ENCODE measurements at regions not wholly inside any gene's neighbourhood (a gene's known extent, or its start where the extent isn't known, plus 50 kb on each side); places are given as distances from the start of the nearest gene placed in this dataset.
"Not testable (repeated sequence)": the region's sequence is repeated elsewhere in the genome, so short reads cannot be mapped to it uniquely, and the experiment has no call there.

- not testable (repeated sequence) for H3K4me3 Mint-ChIP-seq; H3K9me3 ChIP-seq (ENCODE audit: low read depth); H2AFZ ChIP-seq (replicated peaks); H3K27me3 Mint-ChIP-seq (ENCODE audit: insufficient read depth, low read depth); H3K36me3 Mint-ChIP-seq; H3K27me3 ChIP-seq; H3K79me2 ChIP-seq (ENCODE audit: low read depth); H3K9me3 Mint-ChIP-seq; H3F3A ChIP-seq (ENCODE audit: low read depth); H3K27ac Mint-ChIP-seq; H3K4me3 ChIP-seq; H3K9ac ChIP-seq; H3K27ac ChIP-seq; H3K4me2 ChIP-seq; H4K20me1 ChIP-seq (ENCODE audit: low read depth); H3K4me1 Mint-ChIP-seq; DNase-seq (ENCODE audit: low spot score); H3K36me3 ChIP-seq; H3K4me1 ChIP-seq
Observed at GRCh38 chr9:40169204-40169603, 813.7 kb downstream of the SPATA31A1 start.

DNA sequence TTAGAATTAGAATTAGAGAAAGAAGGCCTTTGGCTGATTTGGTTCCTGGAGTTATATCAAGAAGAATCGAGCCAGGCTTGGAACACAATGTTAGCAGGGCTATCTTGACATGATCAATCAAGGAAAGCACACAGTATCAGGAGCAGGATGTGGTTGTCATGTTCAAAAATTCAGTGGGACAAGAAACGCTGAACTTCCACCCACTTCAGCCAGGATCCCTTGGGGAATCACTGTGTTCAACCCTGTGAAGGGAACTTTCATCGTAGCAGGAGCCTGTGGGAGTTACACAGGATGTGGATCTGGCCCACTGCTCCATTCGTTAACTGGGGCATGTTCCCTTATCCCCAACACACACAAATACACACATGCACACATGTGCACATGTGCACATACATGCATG is 817.8 kb downstream of the SPATA31A1 start:
- H3K4me1 Mint-ChIP-seq; DNase-seq (ENCODE audit: low spot score); H3K9me3 ChIP-seq (ENCODE audit: low read depth); H3K4me2 ChIP-seq; H3K4me3 ChIP-seq; H3K79me2 ChIP-seq (ENCODE audit: low read depth); H3K36me3 Mint-ChIP-seq; H3K27me3 Mint-ChIP-seq (ENCODE audit: insufficient read depth, low read depth); H3F3A ChIP-seq (ENCODE audit: low read depth); H3K36me3 ChIP-seq; H3K27ac Mint-ChIP-seq; H3K9me3 Mint-ChIP-seq; H3K27me3 ChIP-seq; H2AFZ ChIP-seq (replicated peaks); H3K9ac ChIP-seq; H3K4me3 Mint-ChIP-seq; H3K27ac ChIP-seq; H3K4me1 ChIP-seq; H4K20me1 ChIP-seq (ENCODE audit: low read depth): not testable (repeated sequence)

- H3K4me3 ChIP-seq; H3F3A ChIP-seq (ENCODE audit: low read depth); H3K27ac Mint-ChIP-seq; H3K36me3 ChIP-seq; H3K9ac ChIP-seq; H3K4me2 ChIP-seq; H3K9me3 Mint-ChIP-seq; H3K4me1 Mint-ChIP-seq; H3K4me1 ChIP-seq; H3K27ac ChIP-seq; H3K36me3 Mint-ChIP-seq; H3K27me3 Mint-ChIP-seq (ENCODE audit: insufficient read depth, low read depth); H3K9me3 ChIP-seq (ENCODE audit: low read depth); DNase-seq (ENCODE audit: low spot score); H3K4me3 Mint-ChIP-seq; H2AFZ ChIP-seq (replicated peaks); H3K27me3 ChIP-seq; H4K20me1 ChIP-seq (ENCODE audit: low read depth); H3K79me2 ChIP-seq (ENCODE audit: low read depth): not testable (repeated sequence)
Observed at GRCh38 chr9:40174035-40174434, 818.6 kb downstream of the SPATA31A1 start.

DNA sequence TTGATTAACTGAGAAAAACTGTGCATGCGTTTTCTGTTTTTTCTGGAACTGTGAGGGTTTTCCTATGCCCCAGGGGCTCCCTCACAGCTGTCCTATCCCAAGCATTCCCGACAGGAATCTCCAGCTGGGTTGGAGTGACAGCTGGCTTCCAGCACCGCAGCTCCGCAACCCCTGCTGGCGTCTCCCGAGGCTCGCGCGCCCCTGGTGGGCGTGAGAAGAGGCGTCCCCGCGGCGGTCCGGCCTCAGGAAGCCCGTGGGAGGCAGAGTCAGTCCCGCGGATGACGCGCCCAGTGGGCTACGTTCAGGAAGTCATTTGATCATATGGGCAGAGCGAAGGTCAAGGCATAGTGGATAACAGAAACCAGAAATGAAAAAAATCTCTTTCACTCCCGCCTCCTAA is 821.9 kb downstream of the SPATA31A1 start:
- not testable (repeated sequence) for H4K20me1 ChIP-seq (ENCODE audit: low read depth); H3K79me2 ChIP-seq (ENCODE audit: low read depth); H3K4me1 Mint-ChIP-seq; H3K27ac Mint-ChIP-seq; H3K36me3 ChIP-seq; H3K9ac ChIP-seq; H3K27ac ChIP-seq; H3K36me3 Mint-ChIP-seq; H3K4me1 ChIP-seq; H3K9me3 ChIP-seq (ENCODE audit: low read depth); H3K27me3 Mint-ChIP-seq (ENCODE audit: insufficient read depth, low read depth); H3K27me3 ChIP-seq; H3K9me3 Mint-ChIP-seq; H3F3A ChIP-seq (ENCODE audit: low read depth); H3K4me2 ChIP-seq; H2AFZ ChIP-seq (replicated peaks); H3K4me3 ChIP-seq; H3K4me3 Mint-ChIP-seq
- peak; percentile 16 for TF ChIP-seq CTCF (IDR thresholded peaks at IDR 0.05)
- DNase-seq (ENCODE audit: low spot score): peak; percentile 44

DNA sequence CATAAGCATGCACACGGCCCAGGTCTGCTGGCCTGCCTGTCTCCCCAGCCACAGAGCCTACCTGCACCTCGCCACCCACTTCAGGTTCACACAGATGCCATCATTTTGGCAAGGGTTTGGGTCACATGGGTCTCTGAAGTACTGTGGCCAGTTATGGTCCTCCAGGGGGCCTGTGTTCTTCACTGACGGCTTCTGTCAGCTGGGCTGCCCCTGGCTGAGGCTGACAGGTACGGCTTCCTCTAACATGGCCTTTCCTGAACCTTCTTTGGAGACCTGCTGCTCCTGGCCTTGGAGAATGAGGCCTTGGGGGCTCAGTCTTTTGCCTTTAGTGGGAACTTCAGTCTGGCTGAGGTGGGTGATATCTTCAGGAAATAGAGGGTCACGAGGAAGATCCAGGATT is 835.9 kb downstream of the SPATA31A1 start:
- peaks cover 60% of the 10 kb centered on the region for H3K27me3 ChIP-seq
- H3K27ac Mint-ChIP-seq; H3K36me3 Mint-ChIP-seq; H2AFZ ChIP-seq (replicated peaks); H3K9me3 ChIP-seq (ENCODE audit: low read depth); H3K4me3 Mint-ChIP-seq; H3K27me3 Mint-ChIP-seq (ENCODE audit: insufficient read depth, low read depth); H3K9me3 Mint-ChIP-seq; H3K4me3 ChIP-seq; H3K9ac ChIP-seq; H3K79me2 ChIP-seq (ENCODE audit: low read depth); H3K4me1 Mint-ChIP-seq; H3K36me3 ChIP-seq; H3K4me2 ChIP-seq; H4K20me1 ChIP-seq (ENCODE audit: low read depth); H3K4me1 ChIP-seq; DNase-seq (ENCODE audit: low spot score); H3F3A ChIP-seq (ENCODE audit: low read depth); H3K27ac ChIP-seq: not testable (repeated sequence)

GRCh38 chr9:40192162-40192561 is 836.7 kb downstream of the SPATA31A1 start:
- not testable (repeated sequence) for H3K27ac Mint-ChIP-seq; H3K9ac ChIP-seq; H4K20me1 ChIP-seq (ENCODE audit: low read depth); H2AFZ ChIP-seq (replicated peaks); H3K9me3 ChIP-seq (ENCODE audit: low read depth); DNase-seq (ENCODE audit: low spot score); H3K27me3 Mint-ChIP-seq (ENCODE audit: insufficient read depth, low read depth); H3K36me3 Mint-ChIP-seq; H3K79me2 ChIP-seq (ENCODE audit: low read depth); H3K4me3 ChIP-seq; H3F3A ChIP-seq (ENCODE audit: low read depth); H3K9me3 Mint-ChIP-seq; H3K36me3 ChIP-seq; H3K27ac ChIP-seq; H3K4me1 ChIP-seq; H3K4me1 Mint-ChIP-seq; H3K4me3 Mint-ChIP-seq; H3K4me2 ChIP-seq
- H3K27me3 ChIP-seq: peaks cover 60% of the 10 kb centered on the region

DNA sequence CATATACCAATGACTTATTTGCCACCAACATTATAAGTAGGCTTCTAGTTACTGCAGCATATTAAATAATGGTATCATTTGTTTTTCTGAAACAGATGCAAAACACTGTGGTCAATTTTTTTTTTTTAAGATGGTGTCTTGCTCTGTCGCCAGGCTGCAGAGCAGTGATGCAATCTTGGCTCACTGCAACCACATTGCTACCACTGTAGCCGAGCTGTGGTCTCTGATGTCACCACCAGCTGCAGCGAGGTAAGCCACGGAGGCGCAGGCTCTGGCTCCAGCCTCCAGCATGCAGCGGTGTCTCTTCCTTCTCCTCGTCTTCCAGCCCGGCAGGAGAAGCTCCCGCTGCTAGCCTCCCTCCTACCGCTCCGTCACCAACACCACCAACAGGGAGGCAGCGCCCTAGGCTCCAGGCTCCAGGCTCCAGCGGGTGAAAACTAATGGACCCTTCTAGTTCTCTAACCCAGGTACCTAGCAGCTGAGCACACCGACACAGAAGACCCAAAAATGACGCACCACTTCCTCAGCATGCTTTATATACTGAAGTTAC is 840.8 kb downstream of the SPATA31A1 start:
- H3K27me3 ChIP-seq: peaks cover 51% of the 10 kb centered on the region
- not testable (repeated sequence) for H3K36me3 Mint-ChIP-seq

GRCh38 chr9:40196803-40197202 is 841.3 kb downstream of the SPATA31A1 start:
- H3K27ac Mint-ChIP-seq; H3K4me3 Mint-ChIP-seq; H3K4me1 Mint-ChIP-seq; H3K9me3 Mint-ChIP-seq; DNase-seq (ENCODE audit: low spot score); H3K4me2 ChIP-seq; H3K79me2 ChIP-seq (ENCODE audit: low read depth); H3K36me3 Mint-ChIP-seq; H3F3A ChIP-seq (ENCODE audit: low read depth); H3K9ac ChIP-seq; H4K20me1 ChIP-seq (ENCODE audit: low read depth); H3K27me3 Mint-ChIP-seq (ENCODE audit: insufficient read depth, low read depth); H3K4me1 ChIP-seq; H3K9me3 ChIP-seq (ENCODE audit: low read depth); H2AFZ ChIP-seq (replicated peaks); H3K4me3 ChIP-seq; H3K36me3 ChIP-seq; H3K27ac ChIP-seq: not testable (repeated sequence)
- peaks cover 51% of the 10 kb centered on the region for H3K27me3 ChIP-seq

More for the DNA sequence above, 840.8 kb downstream of the SPATA31A1 start:
- DNase-seq (ENCODE audit: low spot score); H3K27ac Mint-ChIP-seq; H3K27me3 Mint-ChIP-seq (ENCODE audit: insufficient read depth, low read depth); H3K9ac ChIP-seq; H2AFZ ChIP-seq (replicated peaks); H3K9me3 ChIP-seq (ENCODE audit: low read depth); H3K4me3 Mint-ChIP-seq; H3K9me3 Mint-ChIP-seq; H3K79me2 ChIP-seq (ENCODE audit: low read depth); H3F3A ChIP-seq (ENCODE audit: low read depth); H4K20me1 ChIP-seq (ENCODE audit: low read depth); H3K27ac ChIP-seq; H3K4me1 ChIP-seq; H3K36me3 ChIP-seq; H3K4me1 Mint-ChIP-seq; H3K4me3 ChIP-seq; H3K4me2 ChIP-seq: not testable (repeated sequence)

Measured in neural progenitor cell (in vitro differentiated cells).